ENCODE measurements at regions not wholly inside any gene's neighbourhood (a gene's known extent, or its start where the extent isn't known, plus 50 kb on each side); places are given as distances from the start of the nearest gene placed in this dataset.
"Not testable (repeated sequence)": the region's sequence is repeated elsewhere in the genome, so short reads cannot be mapped to it uniquely, and the experiment has no call there.

DNA sequence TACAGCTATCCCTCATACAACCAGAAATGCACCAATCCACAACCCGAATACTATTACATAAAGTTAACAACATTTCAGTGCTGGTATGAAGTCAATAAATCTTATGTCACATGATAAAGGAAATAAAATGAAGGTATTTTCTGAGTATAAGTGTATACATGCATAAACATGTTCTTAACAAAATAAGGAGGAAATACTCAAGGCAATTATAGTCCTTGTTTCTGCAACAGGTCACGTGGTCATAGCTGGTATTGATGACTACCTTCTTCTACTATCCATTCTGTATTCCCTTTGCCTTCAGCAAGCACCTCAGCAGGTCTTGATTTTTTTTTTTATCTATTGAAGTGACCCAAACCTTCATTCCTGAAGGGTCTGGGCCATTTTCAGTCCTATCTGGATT lies 675.6 kb downstream of the RPL10L start:
- no peak for DNase-seq

DNA sequence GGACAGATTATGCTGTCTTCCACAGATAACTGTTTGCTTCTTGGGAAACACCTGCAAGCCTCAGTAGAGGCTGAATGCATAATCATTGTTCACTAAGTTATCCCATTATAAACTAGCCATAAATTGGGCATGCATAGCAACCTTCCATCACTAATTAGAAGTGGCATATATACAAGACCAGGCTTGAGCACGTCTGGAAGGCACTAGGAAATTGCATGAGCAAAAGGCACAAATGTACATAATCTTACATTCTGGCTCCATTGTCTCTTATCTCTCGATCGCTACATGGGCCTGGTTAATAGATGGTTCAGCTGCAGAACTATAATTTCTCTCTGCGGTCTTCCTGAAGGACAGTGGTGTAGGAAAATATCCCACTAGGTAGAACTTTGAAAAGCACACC lies 679.2 kb downstream of the RPL10L start:
- DNase-seq: no peak

DNA sequence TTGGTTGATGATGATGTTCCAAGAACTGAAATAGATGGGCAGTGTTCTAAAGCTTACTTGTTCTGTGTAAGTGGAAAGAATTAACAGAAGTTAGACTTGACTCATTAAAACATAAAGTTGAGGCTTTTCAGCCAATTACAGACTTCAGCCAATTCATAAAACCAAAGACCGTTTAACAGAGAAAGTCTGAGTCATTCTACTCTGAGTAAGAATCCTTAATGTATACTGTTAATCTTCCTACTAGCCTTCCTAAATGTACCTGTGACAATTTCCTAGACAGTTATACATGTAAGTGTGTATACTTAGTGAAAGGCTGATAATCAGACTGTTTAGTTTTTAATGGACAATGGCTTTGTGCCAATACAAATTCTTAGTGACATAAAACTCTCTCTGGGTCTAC lies 681.0 kb downstream of the RPL10L start:
- no peak for DNase-seq

DNA sequence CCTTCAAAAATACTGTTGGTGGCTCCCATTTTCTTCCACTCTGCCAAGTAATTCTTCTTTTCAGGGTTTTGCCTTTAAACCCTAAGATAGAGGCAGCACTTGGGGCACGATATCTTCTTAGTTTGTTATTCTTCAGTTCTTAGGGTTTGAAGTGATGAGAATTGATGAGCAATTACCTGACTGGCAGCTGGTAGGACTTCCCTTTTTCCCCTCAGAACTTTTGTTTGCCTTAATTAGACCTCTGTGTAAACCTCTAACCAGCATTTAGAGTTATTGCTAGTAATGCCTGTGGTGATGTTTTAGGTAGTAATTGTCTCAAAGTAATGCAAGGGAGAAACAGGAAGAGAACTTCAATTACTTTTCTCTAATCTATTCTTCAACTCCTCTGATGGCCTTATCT lies 683.5 kb downstream of the RPL10L start:
- DNase-seq: no peak

DNA sequence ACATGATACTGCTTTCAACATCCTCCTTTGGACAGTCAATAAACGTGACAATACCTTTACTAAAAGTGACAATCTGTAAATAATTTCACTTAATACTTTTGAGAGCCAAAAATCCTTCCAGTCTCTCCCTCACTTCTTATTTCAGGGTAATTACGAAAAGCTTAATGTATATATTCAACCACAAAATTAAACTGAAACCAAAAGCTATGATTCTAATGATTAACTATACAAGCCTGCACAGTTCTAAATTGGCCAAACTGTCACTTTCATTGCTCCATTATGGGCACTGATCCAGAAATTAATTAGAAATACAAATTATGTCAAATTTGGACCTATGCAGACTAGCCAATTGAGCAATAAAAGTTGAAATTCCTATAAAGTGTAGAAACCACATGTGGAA lies 696.5 kb upstream of the MIS18BP1 start:
- DNase-seq: no peak

DNA sequence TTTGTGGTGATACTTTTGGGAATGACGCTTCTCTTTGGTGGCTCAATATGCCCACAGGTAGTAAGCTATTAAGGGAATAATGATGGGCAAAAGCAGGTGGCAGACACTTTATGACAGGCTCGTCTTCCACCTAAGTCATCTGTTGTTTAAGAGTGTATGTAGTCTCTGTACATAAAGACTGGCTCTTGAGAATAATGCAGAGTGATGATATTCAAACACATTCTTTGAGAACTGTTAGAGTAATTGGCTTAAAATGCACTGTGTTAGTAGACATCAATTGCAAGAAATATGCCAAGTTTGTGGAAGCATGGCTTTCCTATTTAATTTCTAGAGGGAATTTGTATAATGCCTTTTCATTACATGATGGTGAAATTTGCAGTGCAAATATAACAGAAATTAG lies 694.8 kb upstream of the MIS18BP1 start:
- no peak for DNase-seq

DNA sequence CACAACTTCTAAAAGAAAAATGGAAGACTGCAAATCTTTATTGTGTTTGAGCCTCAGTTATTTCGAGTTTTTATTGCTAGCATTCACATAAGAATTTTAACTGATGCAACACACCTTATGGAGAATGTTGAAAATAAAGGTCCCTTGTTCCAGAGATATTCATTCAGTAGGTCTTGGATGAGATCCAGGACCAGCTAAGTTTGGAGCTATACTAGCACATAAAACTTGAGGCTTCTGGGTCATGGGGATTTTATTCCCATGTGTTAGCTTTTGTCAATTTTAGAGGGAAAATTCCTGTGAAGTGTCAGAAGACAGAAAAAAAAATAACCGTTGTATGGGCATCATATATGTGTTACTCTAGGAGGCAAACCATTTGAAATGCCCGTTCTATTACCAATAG lies 693.2 kb upstream of the MIS18BP1 start:
- no peak for DNase-seq

DNA sequence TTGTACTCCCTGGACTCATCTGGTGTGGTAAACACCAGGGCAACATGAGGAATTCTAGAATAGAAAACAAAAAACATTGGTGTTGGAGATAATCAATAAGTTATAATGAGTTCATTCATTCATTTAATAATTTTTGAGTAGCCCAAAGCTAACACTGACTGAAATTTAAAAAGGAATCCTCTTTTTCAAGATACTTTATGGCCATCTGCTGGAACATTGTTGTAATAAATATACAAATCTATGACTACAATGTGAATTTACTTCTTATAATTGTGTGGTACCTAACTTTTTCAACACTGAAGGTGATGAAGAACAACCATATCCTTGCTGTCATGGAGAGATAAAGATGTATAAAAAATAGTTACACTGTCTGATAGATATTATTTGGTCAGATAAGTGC lies 687.3 kb upstream of the MIS18BP1 start:
- no peak for DNase-seq

DNA sequence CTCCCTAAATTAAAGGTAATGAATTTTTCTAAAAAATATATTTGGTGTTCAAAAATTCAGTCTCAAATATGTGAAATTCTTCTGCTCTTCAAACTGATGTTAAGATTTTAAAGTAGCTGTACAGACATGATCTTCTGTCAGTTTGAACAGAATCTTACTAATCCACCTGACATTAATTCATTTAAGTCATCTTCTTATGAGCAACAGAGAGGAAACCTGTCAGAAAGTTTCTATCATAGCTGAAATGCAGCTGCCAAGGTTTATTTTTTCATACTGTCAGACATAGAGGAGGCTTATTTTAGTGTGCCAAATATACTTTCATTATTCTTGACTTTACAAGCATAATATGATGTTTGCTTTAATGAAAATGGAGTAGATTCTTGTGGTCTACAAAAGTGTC lies 686.6 kb upstream of the MIS18BP1 start:
- DNase-seq: no peak

DNA sequence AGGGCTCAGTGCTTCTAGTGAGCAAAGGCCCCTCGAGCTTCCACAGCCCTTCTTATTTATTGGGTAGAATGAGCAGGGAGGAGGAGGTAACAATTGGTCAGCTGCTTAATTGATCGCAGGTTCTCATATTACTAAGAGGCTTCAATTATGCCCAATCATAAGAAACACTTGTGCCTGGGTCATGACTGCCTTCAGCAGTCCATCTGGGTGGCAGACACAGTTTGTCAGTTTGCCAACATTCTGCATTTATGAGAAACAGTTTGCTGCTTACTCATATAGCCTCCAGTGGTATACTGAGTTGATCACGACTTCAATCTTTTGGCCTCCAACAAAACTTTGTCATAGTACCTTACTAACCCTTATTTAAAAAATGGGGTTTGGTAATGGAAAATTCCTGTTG lies 667.0 kb upstream of the MIS18BP1 start:
- DNase-seq: not testable (repeated sequence)

DNA sequence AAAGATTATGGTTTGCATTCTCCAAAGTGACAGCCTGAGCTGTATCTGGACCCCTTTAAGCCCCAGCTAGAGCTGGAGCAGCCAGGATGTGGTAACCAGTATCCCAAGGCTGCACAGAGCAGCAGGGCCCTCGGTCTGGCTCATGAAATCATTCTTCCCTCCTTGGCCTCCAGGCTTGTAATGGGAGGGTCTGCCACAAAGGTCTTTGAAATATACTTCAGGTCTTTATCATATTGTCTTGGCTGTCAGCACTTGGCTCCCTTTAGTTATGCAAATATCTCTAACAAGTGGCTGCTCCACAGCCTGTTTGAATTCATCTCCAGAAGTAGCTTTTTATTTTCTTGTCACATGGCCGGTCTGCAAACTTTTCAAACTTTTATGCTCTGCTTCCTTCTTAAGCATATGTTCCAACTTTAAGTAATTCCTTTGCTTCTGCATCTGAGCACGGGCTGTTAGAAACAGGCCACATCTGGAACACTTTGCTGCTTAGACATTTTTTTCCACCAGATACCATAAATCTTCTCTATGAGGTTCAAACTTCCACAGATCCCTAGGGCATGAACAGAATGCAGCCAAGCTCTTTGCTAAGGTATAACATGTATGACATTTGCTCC lies 663.4 kb upstream of the MIS18BP1 start:
- no peak for DNase-seq

DNA sequence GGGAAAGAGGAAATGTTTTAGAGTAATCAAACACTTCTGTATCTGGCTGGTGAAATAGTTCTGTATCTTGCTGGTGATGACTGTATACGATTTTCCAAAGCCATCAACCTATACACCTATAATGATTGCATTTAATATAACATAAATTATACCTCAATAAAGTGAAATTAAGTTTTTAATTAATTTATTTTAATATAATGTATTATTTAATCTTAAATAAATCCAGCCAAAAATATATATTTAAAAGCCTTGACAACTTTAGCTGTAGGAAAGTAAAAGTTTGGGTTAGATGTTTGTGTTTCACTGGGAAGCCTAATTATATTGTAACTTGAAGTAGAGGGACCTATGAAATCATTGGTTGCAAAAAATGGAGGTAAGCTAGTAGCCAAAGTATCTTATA lies 654.8 kb upstream of the MIS18BP1 start:
- DNase-seq: no peak

DNA sequence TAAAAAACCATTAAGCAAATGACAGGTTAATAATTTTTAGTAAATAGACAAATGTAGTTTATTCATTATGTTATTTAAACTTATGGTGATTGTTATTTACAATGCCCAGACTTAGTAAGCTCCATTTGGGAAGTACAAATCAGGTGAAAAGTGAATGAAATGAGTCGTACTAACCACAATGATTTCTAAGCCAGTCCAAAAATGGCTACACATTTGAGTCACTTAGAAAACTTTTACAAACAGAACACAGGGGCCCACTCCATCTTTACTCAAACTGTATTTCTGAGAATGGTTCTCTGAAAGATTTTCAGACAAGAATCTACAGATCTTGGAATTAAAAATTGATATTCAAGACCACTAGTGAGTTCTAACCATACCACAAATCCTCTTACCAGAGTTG lies 653.3 kb upstream of the MIS18BP1 start:
- no peak for DNase-seq

DNA sequence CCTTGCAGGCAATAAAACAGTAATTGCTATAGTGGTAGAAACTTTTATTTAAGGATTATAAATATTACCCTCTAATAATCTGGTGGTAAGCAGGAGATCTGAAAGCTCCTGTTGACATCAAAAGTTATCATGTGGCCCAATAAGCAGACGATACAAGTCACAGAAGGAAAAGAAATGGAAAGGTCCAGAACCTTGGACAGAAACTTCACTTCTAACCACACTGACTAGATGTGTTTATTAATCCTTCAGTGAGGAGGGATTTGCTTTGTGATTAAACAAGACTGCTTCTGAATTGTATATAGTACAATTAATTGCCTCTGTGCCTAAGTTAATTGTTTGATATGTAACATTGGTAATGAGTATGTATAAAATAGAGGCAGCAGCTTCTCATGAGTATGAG lies 652.7 kb upstream of the MIS18BP1 start:
- DNase-seq: no peak

DNA sequence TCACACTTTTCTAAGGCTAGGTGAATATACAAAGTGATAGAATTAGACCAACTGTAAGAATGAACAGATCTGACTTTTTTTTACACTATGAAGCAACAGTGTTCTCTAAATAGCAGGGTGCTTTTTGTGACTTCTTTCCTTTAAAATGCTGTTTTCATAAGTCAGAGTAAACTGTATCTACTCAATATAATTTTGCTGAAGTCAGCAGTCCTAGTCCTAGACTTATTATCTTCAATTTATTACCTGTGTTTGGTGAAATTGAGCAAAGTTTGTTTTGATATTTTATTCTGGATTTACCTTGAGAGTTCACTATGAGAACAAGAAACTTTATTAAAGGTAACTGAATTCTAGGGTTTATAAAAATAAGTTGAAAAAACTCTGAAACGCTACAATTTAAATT lies 651.3 kb upstream of the MIS18BP1 start:
- no peak for DNase-seq

DNA sequence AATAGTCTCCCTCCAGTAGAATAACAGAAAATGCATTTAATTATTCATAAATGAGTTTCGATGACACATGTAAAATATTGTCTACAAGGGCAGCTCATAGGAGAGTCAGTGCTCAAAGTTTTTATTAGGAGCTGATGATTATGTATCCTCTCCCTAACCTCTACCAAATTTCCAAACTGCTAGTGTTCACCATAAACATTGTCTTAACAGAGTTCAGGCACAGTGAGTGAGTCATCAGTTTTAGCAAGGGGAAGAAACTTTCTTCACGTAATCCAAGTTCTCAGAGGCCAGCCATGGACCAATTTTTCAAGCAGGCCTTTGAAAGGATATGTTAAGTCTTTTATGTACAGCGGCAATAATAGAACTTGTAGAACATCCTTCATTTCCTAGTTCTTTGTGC lies 649.2 kb upstream of the MIS18BP1 start:
- DNase-seq: no peak

DNA sequence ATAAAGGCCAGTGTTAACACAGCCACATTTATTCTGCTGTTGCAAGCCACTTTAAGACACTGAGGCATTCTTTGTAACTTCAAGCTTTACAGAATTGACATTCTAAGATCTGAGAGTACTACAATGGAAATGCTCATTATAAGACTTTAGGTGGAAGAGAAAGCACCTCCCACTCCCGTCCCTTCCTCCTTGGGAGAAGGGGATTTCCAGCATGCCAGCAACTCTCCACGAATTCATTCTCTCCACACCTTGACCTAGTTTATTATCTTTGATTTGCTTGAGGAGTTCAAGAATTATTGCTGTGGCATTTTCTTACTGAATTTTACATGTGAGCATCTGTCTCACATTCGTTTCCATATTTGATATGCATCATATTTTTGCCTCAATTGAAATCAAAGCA lies 644.4 kb upstream of the MIS18BP1 start:
- no peak for DNase-seq

DNA sequence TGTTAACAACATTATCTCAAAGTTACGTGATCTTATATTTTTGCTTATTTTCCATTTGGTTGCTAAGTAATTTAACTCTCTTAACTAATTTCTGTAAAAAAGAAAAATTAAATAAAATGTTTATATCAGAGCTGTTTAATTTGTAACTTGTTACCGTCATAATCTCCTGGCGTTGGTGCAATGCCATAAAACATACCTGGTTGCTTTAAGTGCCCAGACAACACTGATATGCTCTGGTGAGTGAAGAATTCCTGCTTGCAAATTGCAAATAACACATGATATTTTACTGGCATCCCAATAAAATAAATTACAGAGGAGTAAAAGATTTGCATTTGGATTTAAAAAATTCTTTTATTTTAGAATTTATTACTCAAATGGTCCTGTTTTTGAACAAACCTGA lies 640.1 kb upstream of the MIS18BP1 start:
- DNase-seq: no peak

DNA sequence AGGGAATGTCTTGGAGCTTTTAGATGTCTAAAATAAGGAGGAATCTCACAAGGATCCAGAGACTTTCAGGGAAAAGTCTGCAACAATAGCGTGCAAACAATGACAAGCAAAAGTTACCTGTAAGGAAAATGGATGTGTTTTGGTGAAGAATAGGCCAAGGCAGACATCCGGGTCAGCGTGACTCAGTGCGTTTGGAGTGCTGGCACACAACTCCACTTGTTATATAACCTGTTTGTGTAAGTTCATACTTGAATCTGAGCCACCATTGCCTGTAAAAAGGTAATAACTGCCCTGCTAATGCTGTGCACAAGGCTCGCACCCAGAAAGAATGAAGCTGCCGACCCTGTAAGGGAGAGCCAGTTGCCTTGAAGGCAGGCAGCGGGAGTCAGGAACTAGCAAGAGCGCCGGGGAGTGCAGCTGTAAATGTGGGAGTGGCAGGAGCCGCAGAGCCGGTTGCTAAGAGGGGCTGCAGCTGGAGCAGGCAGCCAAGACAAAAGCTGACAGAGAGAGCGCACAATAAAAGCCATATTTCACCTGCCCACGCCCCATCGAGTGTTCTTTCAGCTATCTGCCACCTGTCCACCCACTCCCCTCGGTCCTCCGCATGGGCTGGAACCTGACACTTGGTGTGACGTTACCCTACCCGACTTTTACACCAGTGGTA lies 638.5 kb upstream of the MIS18BP1 start:
- peak in 3 of 58 donors; percentile 4 to 65 (median 7) for DNase-seq

DNA sequence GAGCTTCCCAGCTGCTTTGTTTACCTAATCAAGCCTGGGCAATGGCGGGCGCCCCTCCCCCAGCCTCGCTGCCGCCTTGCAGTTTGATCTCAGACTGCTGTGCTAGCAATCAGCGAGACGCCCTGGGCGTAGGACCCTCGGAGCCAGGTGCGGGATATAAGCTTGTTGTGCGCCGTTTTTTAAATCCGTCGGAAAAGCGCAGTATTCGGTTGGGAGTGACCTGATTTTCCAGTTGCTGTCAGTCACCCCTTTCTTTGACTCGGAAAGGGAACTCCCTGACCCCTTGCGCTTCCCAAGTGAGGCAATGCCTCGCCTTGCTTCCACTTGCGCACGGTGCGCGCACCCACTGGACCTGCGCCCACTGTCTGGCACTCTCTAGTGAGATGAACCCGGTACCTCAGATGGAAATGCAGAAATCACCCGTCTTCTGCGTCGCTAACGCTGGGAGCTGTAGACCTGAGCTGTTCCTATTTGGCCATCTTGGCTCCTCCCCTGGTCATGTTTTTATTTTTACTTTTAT lies 635.8 kb upstream of the MIS18BP1 start:
- not testable (repeated sequence) for DNase-seq

DNA sequence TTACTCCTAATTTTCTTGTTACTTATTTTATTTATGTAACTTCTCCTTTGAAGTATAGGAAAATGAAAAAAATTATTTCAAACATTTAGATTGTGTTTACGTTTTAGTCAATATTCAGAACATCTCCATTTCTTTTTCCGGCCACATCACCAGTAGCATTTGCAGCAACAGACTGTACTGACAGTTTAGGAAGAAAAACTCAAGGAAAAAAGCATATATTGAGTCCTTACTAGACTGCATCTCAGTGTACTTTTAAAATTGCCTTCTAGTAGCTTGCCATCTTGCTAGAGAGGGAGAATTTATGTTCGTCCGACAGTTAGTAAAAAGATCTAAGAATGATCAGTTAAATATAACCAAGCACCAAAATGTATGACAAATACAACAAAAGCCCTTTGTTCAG lies 625.0 kb upstream of the MIS18BP1 start:
- DNase-seq: no peak

DNA sequence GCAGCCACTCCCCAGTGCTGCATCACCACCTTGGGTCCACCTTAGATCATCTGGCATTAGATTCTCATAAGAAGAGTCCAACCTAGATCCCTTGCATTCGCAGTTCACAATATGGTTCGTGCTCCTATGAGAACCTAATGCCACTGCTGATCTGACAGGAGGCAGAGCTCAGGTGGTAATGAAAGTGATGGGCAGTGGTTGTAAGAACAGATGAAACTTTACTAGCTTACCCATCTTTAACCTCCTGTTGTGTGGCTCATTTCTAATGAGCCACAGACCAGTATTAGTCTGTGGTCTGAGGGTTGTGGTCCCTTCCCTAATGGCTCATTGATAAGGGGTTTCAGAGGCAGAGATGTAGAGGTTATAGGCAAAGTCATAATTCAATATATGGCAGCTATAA lies 615.9 kb upstream of the MIS18BP1 start:
- no peak for DNase-seq

DNA sequence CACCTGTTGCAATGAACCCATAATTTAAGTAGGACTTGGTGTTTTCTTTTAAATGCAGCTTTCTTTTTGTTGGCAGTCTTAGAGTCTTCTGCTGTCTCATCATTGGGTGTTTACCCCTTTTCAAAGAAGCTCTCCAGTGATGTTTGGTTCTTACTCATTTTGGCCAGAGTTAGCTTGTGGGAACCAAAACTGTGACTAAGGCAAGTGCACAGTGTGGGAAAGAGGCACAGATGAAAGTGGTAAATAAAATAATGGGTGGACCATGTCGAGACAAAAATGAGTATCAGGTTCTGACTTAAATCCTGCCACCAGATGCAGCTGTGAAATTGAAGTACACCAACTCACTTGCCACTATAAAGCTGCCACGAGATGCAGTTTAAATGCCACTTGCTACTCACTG lies 615.4 kb upstream of the MIS18BP1 start:
- no peak for DNase-seq
